ENCODE measurements at regions not wholly inside any gene's neighbourhood (a gene's known extent, or its start where the extent isn't known, plus 50 kb on each side); places are given as distances from the start of the nearest gene placed in this dataset.
"Not testable (repeated sequence)": the region's sequence is repeated elsewhere in the genome, so short reads cannot be mapped to it uniquely, and the experiment has no call there.

- TF ChIP-seq CTCF, POLR2AphosphoS5, POLR2A (IDR thresholded peaks at IDR 0.05): not testable (repeated sequence)
These were observed 306.8 kb upstream of the NOTCH2NLA start for GRCh38 chr1:146535575-146535974.

Data from breast epithelium (tissue), 3 donors.